HEK293 (cell line): ENCODE measurements at regions not wholly inside any gene's neighbourhood (a gene's known extent, or its start where the extent isn't known, plus 50 kb on each side); places are given as distances from the start of the nearest gene placed in this dataset.
A peak's percentile ranks its signal among the peaks of the same experiment; 100 is the strongest.
"Not testable (repeated sequence)": the region's sequence is repeated elsewhere in the genome, so short reads cannot be mapped to it uniquely, and the experiment has no call there.

ENCODE experiments used
- CTCF ChIA-PET: fragments of 350-600 bp; formaldehyde crosslinking; extraction: SDS; loops from one replicate; lab custom pipeline; 2021; ENCODE audit warnings: antibody characterized with exemption; lab: Yijun Ruan, JAX
- POLR2A ChIA-PET: fragments of 300-600 bp; formaldehyde crosslinking; extraction: SDS; loops from one replicate; lab custom pipeline; 2020; ENCODE audit warnings: antibody characterized with exemption, inconsistent platforms; lab: Yijun Ruan, JAX
- H3K27ac ChIP-seq: fragments of 200-500 bp; sonication (Bioruptor generic); 2 replicates; pipeline ENCODE4 v1.5.1; 2014; ENCODE audit warnings: low read depth, low read length, control low read depth, inconsistent platforms; ENCODE audit errors: extremely low read depth
- H3K36me3 ChIP-seq, 2 experiments: fragments of 200-500 bp in 1 of 2; sonication (Bioruptor generic) in 1 of 2; 1 replicate in 1 of 2; 2 replicates in 1 of 2; pipeline ENCODE4 v1.5.1; 2014 to 2017; ENCODE audit warnings: inconsistent platforms in 2 of 2, low read length in 2 of 2; ENCODE audit not compliant: control insufficient read depth in 2 of 2, insufficient read depth in 1 of 2
- H3K4me1 ChIP-seq: fragments of 200-500 bp; sonication (Bioruptor generic); 2 replicates; pipeline ENCODE4 v1.5.1; 2014; ENCODE audit warnings: mild to moderate bottlenecking, low read length, inconsistent platforms; ENCODE audit not compliant: control insufficient read depth, insufficient read depth
- H3K4me3 ChIP-seq: 2 replicates; pipeline ENCODE4 v1.5.1; 2011; ENCODE audit warnings: low read depth, mild to moderate bottlenecking, control low read depth, low read length, moderate library complexity
- H3K9me3 ChIP-seq: fragments of 200-500 bp; sonication (Bioruptor generic); 2 replicates; pipeline ENCODE4 v1.5.1; 2014; ENCODE audit warnings: low read depth, low read length, inconsistent platforms; ENCODE audit not compliant: control insufficient read depth, insufficient read depth
- GLIS1 ChIP-seq: fragments of 450-650 bp; formaldehyde crosslinking; IDR thresholded peaks from 2 replicates; pipeline ENCODE4 v1.5.1; 2016; ENCODE audit warnings: missing biosample characterization, missing genetic modification characterization
- IKZF3 ChIP-seq: fragments of 450-650 bp; IDR thresholded peaks from 2 replicates; pipeline ENCODE4 v1.5.0; 2018; ENCODE audit warnings: missing biosample characterization, mild to moderate bottlenecking, missing genetic modification characterization, moderate library complexity
- PRDM10 ChIP-seq: fragments of 450-650 bp; formaldehyde crosslinking; IDR thresholded peaks from 2 replicates; pipeline ENCODE4 v1.5.1; 2016; ENCODE audit warnings: missing biosample characterization, missing genetic modification characterization
- ZNF121 ChIP-seq: fragments of 450-650 bp; formaldehyde crosslinking; IDR thresholded peaks from 2 replicates; pipeline ENCODE4 v1.5.1; 2016; ENCODE audit warnings: missing biosample characterization, missing genetic modification characterization
- ZNF146 ChIP-seq: fragments of 450-650 bp; formaldehyde crosslinking; IDR thresholded peaks from 2 replicates; pipeline ENCODE4 v1.5.1; 2016; ENCODE audit warnings: missing biosample characterization, missing genetic modification characterization
- ZNF148 ChIP-seq: fragments of 450-650 bp; formaldehyde crosslinking; IDR thresholded peaks from 2 replicates; pipeline ENCODE4 v1.5.0; 2017; ENCODE audit warnings: missing biosample characterization, missing genetic modification characterization, borderline replicate concordance
- ZNF302 ChIP-seq: fragments of 450-650 bp; formaldehyde crosslinking; IDR thresholded peaks from 2 replicates; pipeline ENCODE4 v1.5.1; 2016; ENCODE audit warnings: missing biosample characterization, missing genetic modification characterization, low read depth
- ZNF311 ChIP-seq: fragments of 450-650 bp; formaldehyde crosslinking; IDR thresholded peaks from 2 replicates; pipeline ENCODE4 v1.5.1; 2017; ENCODE audit warnings: missing biosample characterization, missing genetic modification characterization, borderline replicate concordance
- ZNF514 ChIP-seq: fragments of 450-650 bp; formaldehyde crosslinking; IDR thresholded peaks from 2 replicates; pipeline ENCODE4 v1.5.1; 2016; ENCODE audit warnings: missing biosample characterization, missing genetic modification characterization
- ZNF548 ChIP-seq: fragments of 450-650 bp; formaldehyde crosslinking; IDR thresholded peaks from 2 replicates; pipeline ENCODE4 v1.5.1; 2016; ENCODE audit warnings: missing biosample characterization, missing genetic modification characterization
- ZNF629 ChIP-seq: fragments of 450-650 bp; formaldehyde crosslinking; IDR thresholded peaks from 2 replicates; pipeline ENCODE4 v1.5.1; 2017; ENCODE audit warnings: missing biosample characterization, missing genetic modification characterization
- ZNF777 ChIP-seq: fragments of 450-650 bp; formaldehyde crosslinking; IDR thresholded peaks from 2 replicates; pipeline ENCODE4 v1.5.1; 2017; ENCODE audit warnings: missing biosample characterization, missing genetic modification characterization, borderline replicate concordance
- TF ChIP-seq, protein P1 (sequence below): fragments of 450-650 bp; formaldehyde crosslinking; IDR thresholded peaks from 2 replicates; pipeline ENCODE4 v1.5.1; 2016; ENCODE audit warnings: missing biosample characterization, missing genetic modification characterization
- TF ChIP-seq, protein P2 (sequence below): fragments of 450-650 bp; formaldehyde crosslinking; IDR thresholded peaks from 2 replicates; pipeline ENCODE4 v1.5.1; 2016; ENCODE audit warnings: missing biosample characterization, missing genetic modification characterization
- TF ChIP-seq, protein P3 (sequence below): fragments of 450-650 bp; formaldehyde crosslinking; IDR thresholded peaks from 2 replicates; pipeline ENCODE4 v1.5.1; 2016; ENCODE audit warnings: missing biosample characterization, missing genetic modification characterization

DNA sequence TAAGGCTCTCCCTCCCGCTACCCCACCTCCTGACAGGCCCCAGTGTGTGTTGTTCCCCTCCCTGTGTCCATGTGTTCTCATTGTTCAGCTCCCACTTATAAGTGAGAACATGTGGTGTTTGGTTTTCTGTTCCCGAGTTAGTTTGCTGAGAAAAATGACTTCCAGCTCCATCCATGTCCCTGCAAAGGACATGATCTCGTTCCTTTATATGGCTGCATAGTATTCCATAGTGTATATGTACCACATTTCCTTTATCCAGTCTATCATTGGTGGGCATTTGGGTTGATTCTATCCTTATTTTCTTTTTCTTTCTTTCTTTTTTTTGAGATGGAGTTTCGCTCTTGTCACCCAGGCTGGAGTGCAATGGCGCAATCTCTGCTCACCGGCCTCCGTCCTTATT lies 57.8 kb upstream of the RASSF3 start:
- TF ChIP-seq, protein P1, sequence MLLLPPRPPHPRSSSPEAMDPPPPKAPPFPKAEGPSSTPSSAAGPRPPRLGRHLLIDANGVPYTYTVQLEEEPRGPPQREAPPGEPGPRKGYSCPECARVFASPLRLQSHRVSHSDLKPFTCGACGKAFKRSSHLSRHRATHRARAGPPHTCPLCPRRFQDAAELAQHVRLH = 0 out of 2 replicates have a peak, but pooled peaks have one; percentile 64
- peak; percentile 91 for TF ChIP-seq ZNF146 (tag by site-specific recombination)
- H3K9me3 ChIP-seq, H3K4me1 ChIP-seq, POLR2A ChIA-PET, H3K36me3 ChIP-seq, H3K27ac ChIP-seq, H3K4me3 ChIP-seq: not testable (repeated sequence)
- CTCF ChIA-PET = interaction anchor here (1.1 to 7.8 kb wide), 2 partner anchors 57 to 144 kb away, joined by 5 to 219 read pairs; no protein-coding TSS in a partner anchor

GRCh38 chr12:64553689-64554088 lies 56.6 kb upstream of the RASSF3 start:
- H3K27ac ChIP-seq, POLR2A ChIA-PET, H3K4me3 ChIP-seq, H3K4me1 ChIP-seq, H3K9me3 ChIP-seq, H3K36me3 ChIP-seq: not testable (repeated sequence)
- CTCF ChIA-PET = interaction anchor here (1.1 to 7.8 kb wide), 3 partner anchors 9 to 143 kb away, joined by 5 to 219 read pairs (median 5); no protein-coding TSS in a partner anchor

DNA sequence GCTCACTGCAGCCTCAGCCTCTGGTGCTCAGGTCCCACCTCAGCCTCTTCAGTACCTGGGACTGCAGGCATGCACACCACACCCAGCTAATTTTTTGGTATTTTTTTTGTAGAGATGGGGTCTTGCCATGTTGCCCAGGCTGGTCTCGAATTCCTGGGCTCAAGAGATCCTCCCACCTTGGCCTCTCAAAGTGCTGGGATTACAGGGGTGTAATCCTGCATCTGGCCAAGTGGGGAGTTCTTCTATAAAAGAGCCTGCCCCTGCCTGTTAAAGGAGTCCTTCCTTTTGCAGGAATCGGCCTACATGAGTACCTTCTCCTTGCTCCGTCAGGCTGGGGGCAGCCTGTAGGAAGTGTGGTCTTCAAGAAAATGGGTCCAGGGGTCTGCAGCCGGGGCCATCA lies 54.1 kb upstream of the RASSF3 start:
- TF ChIP-seq ZNF148 (tag by site-specific recombination) (no peak), ZNF121 (tag by site-specific recombination) (peak; percentile 38; the same call in 1 of the 2 replicates)
- Histone ChIP-seq H3K4me1 (peaks cover 6% of the 10 kb centered on the region), H3K9me3 (no peaks in the 10 kb centered on the region), H3K36me3 (no peaks in the 10 kb centered on the region), H3K27ac (no peak overlapping the region), H3K4me3 (no peak overlapping the region)
- ChIA-PET POLR2A (no interaction called here), CTCF (interaction anchor here (0.6 kb wide), 1 partner anchor 12 kb away, joined by 4 read pairs; no protein-coding TSS in a partner anchor)

GRCh38 chr12:64558754-64559153 lies 51.5 kb upstream of the RASSF3 start:
- ChIA-PET CTCF (interaction anchor here (0.6 to 2.3 kb wide), 3 partner anchors 9 to 175 kb away, joined by 4 to 11 read pairs (median 10); no protein-coding TSS in a partner anchor), POLR2A (no interaction called here)
- Histone ChIP-seq H3K4me3 (no peak overlapping the region), H3K9me3 (no peaks in the 10 kb centered on the region), H3K27ac (no peak overlapping the region), H3K36me3 (no peaks in the 10 kb centered on the region), H3K4me1 (peaks cover 10% of the 10 kb centered on the region)
- no peak for TF ChIP-seq IKZF3 (tag by site-specific recombination)
- no peak for TF ChIP-seq ZNF311
- no peak for TF ChIP-seq ZNF777
- TF ChIP-seq PRDM10 (tag by site-specific recombination) = no peak
- TF ChIP-seq, protein P2, sequence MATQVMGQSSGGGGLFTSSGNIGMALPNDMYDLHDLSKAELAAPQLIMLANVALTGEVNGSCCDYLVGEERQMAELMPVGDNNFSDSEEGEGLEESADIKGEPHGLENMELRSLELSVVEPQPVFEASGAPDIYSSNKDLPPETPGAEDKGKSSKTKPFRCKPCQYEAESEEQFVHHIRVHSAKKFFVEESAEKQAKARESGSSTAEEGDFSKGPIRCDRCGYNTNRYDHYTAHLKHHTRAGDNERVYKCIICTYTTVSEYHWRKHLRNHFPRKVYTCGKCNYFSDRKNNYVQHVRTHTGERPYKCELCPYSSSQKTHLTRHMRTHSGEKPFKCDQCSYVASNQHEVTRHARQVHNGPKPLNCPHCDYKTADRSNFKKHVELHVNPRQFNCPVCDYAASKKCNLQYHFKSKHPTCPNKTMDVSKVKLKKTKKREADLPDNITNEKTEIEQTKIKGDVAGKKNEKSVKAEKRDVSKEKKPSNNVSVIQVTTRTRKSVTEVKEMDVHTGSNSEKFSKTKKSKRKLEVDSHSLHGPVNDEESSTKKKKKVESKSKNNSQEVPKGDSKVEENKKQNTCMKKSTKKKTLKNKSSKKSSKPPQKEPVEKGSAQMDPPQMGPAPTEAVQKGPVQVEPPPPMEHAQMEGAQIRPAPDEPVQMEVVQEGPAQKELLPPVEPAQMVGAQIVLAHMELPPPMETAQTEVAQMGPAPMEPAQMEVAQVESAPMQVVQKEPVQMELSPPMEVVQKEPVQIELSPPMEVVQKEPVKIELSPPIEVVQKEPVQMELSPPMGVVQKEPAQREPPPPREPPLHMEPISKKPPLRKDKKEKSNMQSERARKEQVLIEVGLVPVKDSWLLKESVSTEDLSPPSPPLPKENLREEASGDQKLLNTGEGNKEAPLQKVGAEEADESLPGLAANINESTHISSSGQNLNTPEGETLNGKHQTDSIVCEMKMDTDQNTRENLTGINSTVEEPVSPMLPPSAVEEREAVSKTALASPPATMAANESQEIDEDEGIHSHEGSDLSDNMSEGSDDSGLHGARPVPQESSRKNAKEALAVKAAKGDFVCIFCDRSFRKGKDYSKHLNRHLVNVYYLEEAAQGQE = no peak
- TF ChIP-seq ZNF548 (tag by site-specific recombination) = no peak
- TF ChIP-seq GLIS1 = no peak
- no peak for TF ChIP-seq ZNF514
- no peak for TF ChIP-seq ZNF302
- TF ChIP-seq ZNF629 (tag by site-specific recombination) = no peak
- TF ChIP-seq, protein P3, sequence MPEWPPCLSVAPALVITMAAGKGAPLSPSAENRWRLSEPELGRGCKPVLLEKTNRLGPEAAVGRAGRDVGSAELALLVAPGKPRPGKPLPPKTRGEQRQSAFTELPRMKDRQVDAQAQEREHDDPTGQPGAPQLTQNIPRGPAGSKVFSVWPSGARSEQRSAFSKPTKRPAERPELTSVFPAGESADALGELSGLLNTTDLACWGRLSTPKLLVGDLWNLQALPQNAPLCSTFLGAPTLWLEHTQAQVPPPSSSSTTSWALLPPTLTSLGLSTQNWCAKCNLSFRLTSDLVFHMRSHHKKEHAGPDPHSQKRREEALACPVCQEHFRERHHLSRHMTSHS (tag by site-specific recombination) = no peak
